ENCODE measurements at regions not wholly inside any gene's neighbourhood (a gene's known extent, or its start where the extent isn't known, plus 50 kb on each side); places are given as distances from the start of the nearest gene placed in this dataset.

GRCh38 chr16:16945207-16945606 lies 525.6 kb downstream of the XYLT1 start:
- Histone ChIP-seq H4K5ac (ENCODE audit: insufficient read length, low read depth, low read length) (no peak overlapping the region), H2BK12ac (ENCODE audit: low read depth, low read length) (no peak overlapping the region), H2BK120ac (replicated peaks; ENCODE audit: low read depth, low read length) (no peak overlapping the region), H3K9ac (replicated peaks in 1 of 4; ENCODE audit: extremely low read depth in 1 of 4, low read depth in 3 of 4, low read length in 3 of 4) (no peak overlapping the region), H2BK15ac (ENCODE audit: low read length) (no peak overlapping the region), H4K20me1 (replicated peaks in 1 of 2; ENCODE audit: control insufficient read depth in 1 of 2, insufficient read depth in 2 of 2, low read length in 2 of 2) (no peaks in the 10 kb centered on the region), H3K4me3 (ENCODE audit: extremely low read depth in 1 of 4, insufficient read depth in 2 of 4, low read depth in 3 of 4, low read length in 4 of 4) (no peak overlapping the region), H3K9me3 (ENCODE audit: insufficient read depth in 2 of 2, low read depth in 1 of 2, low read length in 1 of 2) (no peaks in the 10 kb centered on the region), H2BK5ac (ENCODE audit: low read depth, low read length) (no peak overlapping the region), H3K18ac (ENCODE audit: extremely low read depth, low read length) (no peak overlapping the region), H3K27me3 (replicated peaks in 1 of 4; ENCODE audit: control insufficient read depth in 3 of 4, extremely low read depth in 1 of 4, insufficient read depth in 3 of 4, low read length in 3 of 4) (no peaks in the 10 kb centered on the region; a peak in 1 of 7 replicates), H3K56ac (replicated peaks; ENCODE audit: insufficient read length, low read depth, low read length) (no peak overlapping the region), H3K36me3 (ENCODE audit: control insufficient read depth in 2 of 4, insufficient read depth in 4 of 4, low read length in 3 of 4) (no peaks in the 10 kb centered on the region), H4K8ac (ENCODE audit: extremely low read depth, insufficient read depth, low read length) (no peak overlapping the region), H3K14ac (ENCODE audit: insufficient read length) (no peak overlapping the region), H3K4ac (replicated peaks; ENCODE audit: insufficient read length, low read depth, low read length) (no peak overlapping the region), H2AFZ (ENCODE audit: low read length) (no peak overlapping the region), H3K4me1 (replicated peaks in 1 of 4; ENCODE audit: control insufficient read depth in 3 of 4, insufficient read depth in 4 of 4, low read length in 3 of 4) (peaks cover 2 to 6% (median 5%) of the 10 kb centered on the region in 4 experiments; a peak in 5 of 7 replicates), H2BK20ac (ENCODE audit: low read length) (no peak overlapping the region), H3K23ac (ENCODE audit: insufficient read length) (no peak overlapping the region), H3K27ac (ENCODE audit: low read depth, low read length) (no peak overlapping the region), H3K23me2 (ENCODE audit: low read depth, low read length) (no peaks in the 10 kb centered on the region; the same call in 1 of the 2 replicates), H4K91ac (replicated peaks; ENCODE audit: insufficient read length, low read length) (no peak overlapping the region), H3K79me2 (ENCODE audit: control insufficient read depth in 1 of 2, insufficient read depth in 2 of 2, low read length in 2 of 2) (no peaks in the 10 kb centered on the region), H3K79me1 (ENCODE audit: low read depth, low read length) (no peaks in the 10 kb centered on the region), H3K4me2 (ENCODE audit: insufficient read depth in 1 of 2, low read depth in 2 of 2, low read length in 2 of 2) (no peak overlapping the region), H2AK5ac (ENCODE audit: low read depth, low read length) (no peak overlapping the region)
- CTCF ChIA-PET (ENCODE audit: partially characterized antibody), result no interaction called here
- WGBS, 2 experiments (ENCODE audit: extremely low coverage in 1 of 2, insufficient coverage in 1 of 2, insufficient read length in 1 of 2, insufficient replicate concordance in 2 of 2, low coverage in 1 of 2, low lambda C conversion rate in 2 of 2, missing lambda C conversion rate in 1 of 2), result no CpG with 5 or more reads among the region's 1 CpG
- DNase-seq (ENCODE audit: low read depth in 1 of 2, low spot score in 2 of 2) (no peak), FAIRE-seq (no peak)
- POLR2A ChIA-PET (ENCODE audit: partially characterized antibody), result no interaction called here
- TF ChIP-seq SP1 (IDR thresholded peaks at IDR 0.05; ENCODE audit: low read depth, low read length) (no peak), NANOG (IDR thresholded peaks at IDR 0.05; ENCODE audit: insufficient read depth, low read depth, low read length, poor library complexity, severe bottlenecking) (no peak), JUN (IDR thresholded peaks at IDR 0.05; ENCODE audit: low read depth, low read length) (no peak), SAP30 (IDR thresholded peaks at IDR 0.05; ENCODE audit: insufficient read depth, insufficient replicate concordance, low read length) (no peak), EP300 (IDR thresholded peaks at IDR 0.05; ENCODE audit: borderline replicate concordance in 1 of 2, low read depth in 2 of 2, low read length in 2 of 2) (no peak), CTBP2 (IDR thresholded peaks at IDR 0.05; ENCODE audit: borderline replicate concordance, insufficient read depth, insufficient read length, low read length) (no peak), EZH2 (IDR thresholded peaks at IDR 0.05; ENCODE audit: low read depth, low read length, severe bottlenecking) (no peak), SIRT6 (IDR thresholded peaks at IDR 0.05; ENCODE audit: low read length) (no peak), TAF7 (optimal IDR thresholded peaks at IDR 0.05; ENCODE audit: borderline replicate concordance, low read depth, low read length) (no peak), YY1 (IDR thresholded peaks at IDR 0.05; ENCODE audit: low read depth, low read length) (no peak), CREB1 (IDR thresholded peaks at IDR 0.05) (no peak), BCL11A (IDR thresholded peaks at IDR 0.05; ENCODE audit: low read depth in 2 of 2, low read length in 2 of 2) (no peak)
- TF ChIP-seq, protein P1, sequence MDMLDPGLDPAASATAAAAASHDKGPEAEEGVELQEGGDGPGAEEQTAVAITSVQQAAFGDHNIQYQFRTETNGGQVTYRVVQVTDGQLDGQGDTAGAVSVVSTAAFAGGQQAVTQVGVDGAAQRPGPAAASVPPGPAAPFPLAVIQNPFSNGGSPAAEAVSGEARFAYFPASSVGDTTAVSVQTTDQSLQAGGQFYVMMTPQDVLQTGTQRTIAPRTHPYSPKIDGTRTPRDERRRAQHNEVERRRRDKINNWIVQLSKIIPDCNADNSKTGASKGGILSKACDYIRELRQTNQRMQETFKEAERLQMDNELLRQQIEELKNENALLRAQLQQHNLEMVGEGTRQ (IDR thresholded peaks at IDR 0.05; ENCODE audit: low read length), result no peak

Measured in H1 (cell line).